SK-N-SH treated with all-trans-retinoic acid at 6 μM for 48 hours (cell line): ENCODE measurements at regions not wholly inside any gene's neighbourhood (a gene's known extent, or its start where the extent isn't known, plus 50 kb on each side); places are given as distances from the start of the nearest gene placed in this dataset.

Experiments used
- BACH2 ChIP-seq: fragments of 250-450 bp; sonication (Bioruptor Pico); IDR thresholded peaks from 2 replicates; pipeline ENCODE4 v1.9.0; 2021; ENCODE audit warnings: mild to moderate bottlenecking, borderline replicate concordance
- ESRRG ChIP-seq: fragments of 250-450 bp; sonication (Bioruptor Pico); IDR thresholded peaks from 2 replicates; pipeline ENCODE4 v1.6.1; 2021; ENCODE audit warnings: mild to moderate bottlenecking
- GLIS3 ChIP-seq: fragments of 250-450 bp; sonication (Bioruptor Pico); IDR thresholded peaks from 2 replicates; pipeline ENCODE4 v1.5.0; 2020; ENCODE audit warnings: mild to moderate bottlenecking, moderate library complexity
- RARB ChIP-seq: fragments of 250-450 bp; sonication (Bioruptor Pico); IDR thresholded peaks from 2 replicates; pipeline ENCODE4 v1.8.0; 2021; ENCODE audit warnings: mild to moderate bottlenecking, moderate library complexity
- ZC3H10 ChIP-seq: fragments of 250-450 bp; sonication (Bioruptor Pico); IDR thresholded peaks from 2 replicates; pipeline ENCODE4 v1.5.1; 2021; ENCODE audit warnings: mild to moderate bottlenecking, moderate library complexity
- ZFP30 ChIP-seq: fragments of 450-650 bp; formaldehyde crosslinking; IDR thresholded peaks from 2 replicates; pipeline ENCODE4 v1.5.0; 2022; ENCODE audit warnings: mild to moderate bottlenecking, moderate library complexity
- TF ChIP-seq, protein P1 (sequence below): fragments of 250-450 bp; sonication (Bioruptor Pico); IDR thresholded peaks from 2 replicates; pipeline ENCODE4 v1.5.1; 2021; ENCODE audit warnings: mild to moderate bottlenecking, moderate library complexity
- TF ChIP-seq, protein P2 (sequence below): fragments of 250-450 bp; sonication (Bioruptor Pico); IDR thresholded peaks from 2 replicates; pipeline ENCODE4 v1.5.1; 2020; ENCODE audit warnings: low read depth, mild to moderate bottlenecking, moderate library complexity
- TF ChIP-seq, protein P3 (sequence below): fragments of 250-450 bp; sonication (Bioruptor Pico); IDR thresholded peaks from 2 replicates; pipeline ENCODE4 v1.8.0; 2020; ENCODE audit warnings: mild to moderate bottlenecking, moderate library complexity, borderline replicate concordance

DNA sequence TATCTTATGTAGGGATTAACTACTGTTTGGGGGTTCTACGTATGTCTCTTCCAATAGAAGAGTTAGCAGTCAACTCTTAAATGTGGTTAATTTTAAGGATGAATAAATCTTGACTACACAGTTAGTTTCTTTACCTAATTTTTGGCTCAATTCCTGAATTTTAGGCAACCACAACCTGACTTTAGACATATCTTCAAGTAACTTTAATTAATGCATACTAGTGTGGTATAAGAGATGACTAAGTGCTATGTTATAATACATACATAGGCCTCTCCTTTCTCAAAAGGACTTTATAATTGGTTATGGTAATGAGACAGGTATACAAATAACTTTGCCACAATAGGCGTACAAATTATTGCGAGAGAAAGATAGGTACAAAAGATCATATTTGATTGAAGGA is 312.0 kb downstream of the IRS1 start:
- TF ChIP-seq, protein P1, sequence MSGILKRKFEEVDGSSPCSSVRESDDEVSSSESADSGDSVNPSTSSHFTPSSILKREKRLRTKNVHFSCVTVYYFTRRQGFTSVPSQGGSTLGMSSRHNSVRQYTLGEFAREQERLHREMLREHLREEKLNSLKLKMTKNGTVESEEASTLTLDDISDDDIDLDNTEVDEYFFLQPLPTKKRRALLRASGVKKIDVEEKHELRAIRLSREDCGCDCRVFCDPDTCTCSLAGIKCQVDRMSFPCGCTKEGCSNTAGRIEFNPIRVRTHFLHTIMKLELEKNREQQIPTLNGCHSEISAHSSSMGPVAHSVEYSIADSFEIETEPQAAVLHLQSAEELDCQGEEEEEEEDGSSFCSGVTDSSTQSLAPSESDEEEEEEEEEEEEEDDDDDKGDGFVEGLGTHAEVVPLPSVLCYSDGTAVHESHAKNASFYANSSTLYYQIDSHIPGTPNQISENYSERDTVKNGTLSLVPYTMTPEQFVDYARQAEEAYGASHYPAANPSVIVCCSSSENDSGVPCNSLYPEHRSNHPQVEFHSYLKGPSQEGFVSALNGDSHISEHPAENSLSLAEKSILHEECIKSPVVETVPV, result no peak
- TF ChIP-seq, protein P2, sequence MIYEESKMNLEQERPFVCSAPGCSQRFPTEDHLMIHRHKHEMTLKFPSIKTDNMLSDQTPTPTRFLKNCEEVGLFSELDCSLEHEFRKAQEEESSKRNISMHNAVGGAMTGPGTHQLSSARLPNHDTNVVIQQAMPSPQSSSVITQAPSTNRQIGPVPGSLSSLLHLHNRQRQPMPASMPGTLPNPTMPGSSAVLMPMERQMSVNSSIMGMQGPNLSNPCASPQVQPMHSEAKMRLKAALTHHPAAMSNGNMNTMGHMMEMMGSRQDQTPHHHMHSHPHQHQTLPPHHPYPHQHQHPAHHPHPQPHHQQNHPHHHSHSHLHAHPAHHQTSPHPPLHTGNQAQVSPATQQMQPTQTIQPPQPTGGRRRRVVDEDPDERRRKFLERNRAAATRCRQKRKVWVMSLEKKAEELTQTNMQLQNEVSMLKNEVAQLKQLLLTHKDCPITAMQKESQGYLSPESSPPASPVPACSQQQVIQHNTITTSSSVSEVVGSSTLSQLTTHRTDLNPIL (CRISPR knock-in tag), result no peak
- TF ChIP-seq ZFP30 (no peak), RARB (CRISPR knock-in tag) (no peak), GLIS3 (no peak), ESRRG (no peak), ZC3H10 (no peak), BACH2 (CRISPR knock-in tag) (no peak)
- TF ChIP-seq, protein P3, sequence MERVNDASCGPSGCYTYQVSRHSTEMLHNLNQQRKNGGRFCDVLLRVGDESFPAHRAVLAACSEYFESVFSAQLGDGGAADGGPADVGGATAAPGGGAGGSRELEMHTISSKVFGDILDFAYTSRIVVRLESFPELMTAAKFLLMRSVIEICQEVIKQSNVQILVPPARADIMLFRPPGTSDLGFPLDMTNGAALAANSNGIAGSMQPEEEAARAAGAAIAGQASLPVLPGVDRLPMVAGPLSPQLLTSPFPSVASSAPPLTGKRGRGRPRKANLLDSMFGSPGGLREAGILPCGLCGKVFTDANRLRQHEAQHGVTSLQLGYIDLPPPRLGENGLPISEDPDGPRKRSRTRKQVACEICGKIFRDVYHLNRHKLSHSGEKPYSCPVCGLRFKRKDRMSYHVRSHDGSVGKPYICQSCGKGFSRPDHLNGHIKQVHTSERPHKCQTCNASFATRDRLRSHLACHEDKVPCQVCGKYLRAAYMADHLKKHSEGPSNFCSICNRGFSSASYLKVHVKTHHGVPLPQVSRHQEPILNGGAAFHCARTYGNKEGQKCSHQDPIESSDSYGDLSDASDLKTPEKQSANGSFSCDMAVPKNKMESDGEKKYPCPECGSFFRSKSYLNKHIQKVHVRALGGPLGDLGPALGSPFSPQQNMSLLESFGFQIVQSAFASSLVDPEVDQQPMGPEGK (CRISPR knock-in tag), result no peak
